VCaP (cell line): ENCODE measurements at regions not wholly inside any gene's neighbourhood (a gene's known extent, or its start where the extent isn't known, plus 50 kb on each side); places are given as distances from the start of the nearest gene placed in this dataset.

Experiments
- H3K27ac ChIP-seq: fragments of 450-650 bp; 2 replicates; pipeline ENCODE4 v1.5.1; 2017
- CTCF ChIP-seq: fragments of 450-650 bp; conservative IDR thresholded peaks from 2 replicates; pipeline ENCODE4 v1.5.1; 2017; ENCODE audit warnings: mild to moderate bottlenecking, moderate library complexity

DNA sequence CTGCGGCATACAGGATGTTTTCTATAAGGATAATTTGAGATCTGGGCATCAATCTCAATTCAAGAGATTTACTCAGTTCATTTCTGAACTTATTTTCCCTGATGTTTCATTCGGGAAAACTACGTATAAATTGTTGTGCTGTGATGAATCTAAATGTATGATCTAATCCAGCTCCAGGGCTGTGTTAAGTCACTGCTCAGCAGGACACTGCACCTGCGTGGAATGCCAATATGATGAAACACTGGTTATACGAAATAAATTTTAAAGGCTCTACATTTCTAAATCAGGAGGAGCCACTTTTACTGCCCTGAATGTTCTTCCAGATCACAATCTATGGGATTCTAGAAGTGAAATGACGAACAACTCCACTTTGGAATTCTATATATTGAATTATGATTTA is 259.0 kb downstream of the HNMT start:
- no peak overlapping the region for H3K27ac ChIP-seq
- TF ChIP-seq CTCF: no peak

- no peak for TF ChIP-seq CTCF
- no peak overlapping the region for H3K27ac ChIP-seq
These were observed 262.9 kb downstream of the HNMT start for GRCh38 chr2:138227195-138227594.

GRCh38 chr2:138228101-138228500 is 263.8 kb downstream of the HNMT start:
- TF ChIP-seq CTCF: no peak
- no peak overlapping the region for H3K27ac ChIP-seq

- no peak overlapping the region for H3K27ac ChIP-seq
These were observed 267.3 kb upstream of the SPOPL start for GRCh38 chr2:138234265-138234664.

GRCh38 chr2:138235041-138235440 is 266.5 kb upstream of the SPOPL start:
- TF ChIP-seq CTCF: no peak
- no peak overlapping the region for H3K27ac ChIP-seq

More at GRCh38 chr2:138234265-138234664, 267.3 kb upstream of the SPOPL start:
- no peak for TF ChIP-seq CTCF

DNA sequence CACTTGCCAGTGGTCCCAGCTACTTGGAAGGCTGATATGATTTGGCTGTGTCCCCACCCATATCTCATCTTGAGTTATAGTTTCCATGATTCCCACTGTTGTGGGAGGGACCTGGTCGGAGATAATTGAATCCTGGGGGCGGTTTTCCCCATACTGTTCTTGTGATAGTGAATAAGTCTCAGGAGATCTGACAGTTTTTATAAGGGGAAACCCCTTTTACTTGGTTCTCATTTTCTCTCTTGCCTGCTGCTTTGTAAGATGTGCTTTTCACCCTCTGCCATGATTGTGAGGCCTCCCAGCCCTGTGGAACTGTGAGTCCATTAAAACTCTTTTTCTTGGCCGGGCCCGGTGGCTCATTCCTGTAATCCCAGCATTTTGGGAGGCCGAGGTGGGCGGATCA is 265.4 kb upstream of the SPOPL start:
- H3K27ac ChIP-seq: no peak overlapping the region
- TF ChIP-seq CTCF: no peak

DNA sequence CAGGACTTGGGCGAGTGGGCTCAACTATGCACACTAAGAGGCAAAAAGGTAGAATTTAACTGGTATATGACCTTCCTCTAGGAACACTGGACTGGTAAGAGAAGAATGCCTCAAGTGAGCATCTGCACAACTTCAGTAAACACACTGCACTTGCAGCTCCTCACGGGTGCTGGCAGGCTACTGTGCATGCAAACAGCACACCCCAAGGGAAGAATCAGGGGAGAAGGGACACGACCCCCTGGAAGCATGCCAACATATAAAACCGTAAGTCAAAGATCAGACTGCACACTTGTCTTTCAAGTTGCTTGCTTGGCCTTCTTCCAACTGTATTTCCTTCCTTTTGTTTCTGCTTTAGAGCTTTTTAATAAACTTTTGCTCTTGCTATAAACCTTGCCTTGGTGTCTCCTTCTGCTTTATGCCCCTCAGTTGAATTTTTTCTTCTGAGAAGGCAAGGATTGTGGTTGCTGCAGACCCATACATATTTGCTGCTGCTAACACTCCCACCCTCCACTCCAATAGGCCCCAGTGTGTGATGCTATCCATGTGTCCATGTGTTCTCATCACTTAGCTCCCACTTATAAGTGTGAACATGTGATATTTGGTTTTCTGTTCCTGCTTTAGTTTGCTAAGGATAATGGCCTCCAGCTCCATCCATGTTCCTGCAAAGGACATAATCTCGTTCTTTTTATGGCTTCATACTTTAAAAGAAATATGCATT is 263.7 kb upstream of the SPOPL start:
- TF ChIP-seq CTCF: no peak
- H3K27ac ChIP-seq: peak overlapping the region; percentile 18
